GM21390 (cell line): ENCODE measurements at regions not wholly inside any gene's neighbourhood (a gene's known extent, or its start where the extent isn't known, plus 50 kb on each side); places are given as distances from the start of the nearest gene placed in this dataset.
"Not testable (repeated sequence)": the region's sequence is repeated elsewhere in the genome, so short reads cannot be mapped to it uniquely, and the experiment has no call there.

Source experiments
- ATAC-seq: cut with Tn5 transposase; IDR thresholded peaks from one replicate; pipeline ENCODE4 v1.9.1; 2021; ENCODE audit not compliant: unreplicated experiment

DNA sequence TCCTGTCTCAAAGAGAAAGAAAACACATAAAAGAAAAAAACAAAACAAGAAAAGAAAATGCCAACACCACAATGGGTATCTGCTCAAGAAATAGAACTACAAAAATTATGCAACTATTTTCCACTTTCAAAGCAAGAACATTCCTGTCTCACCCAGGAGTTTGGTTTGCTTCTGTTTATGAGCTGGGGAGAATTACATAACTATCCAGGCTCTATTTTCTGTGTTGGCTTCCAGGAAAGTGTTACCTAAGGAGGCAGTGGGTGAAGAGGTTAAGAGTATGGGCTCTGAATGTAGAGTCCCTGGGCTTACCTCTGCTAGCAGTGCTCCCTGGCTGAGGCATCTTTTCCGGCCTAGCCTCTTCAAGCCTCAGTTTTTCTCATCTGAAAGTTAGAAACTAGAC lies 426.7 kb downstream of the MIAT start:
- no peak for ATAC-seq

- ATAC-seq, result no peak
Measured at GRCh38 chr22:27086080-27087044, 429.0 kb downstream of the MIAT start.

DNA sequence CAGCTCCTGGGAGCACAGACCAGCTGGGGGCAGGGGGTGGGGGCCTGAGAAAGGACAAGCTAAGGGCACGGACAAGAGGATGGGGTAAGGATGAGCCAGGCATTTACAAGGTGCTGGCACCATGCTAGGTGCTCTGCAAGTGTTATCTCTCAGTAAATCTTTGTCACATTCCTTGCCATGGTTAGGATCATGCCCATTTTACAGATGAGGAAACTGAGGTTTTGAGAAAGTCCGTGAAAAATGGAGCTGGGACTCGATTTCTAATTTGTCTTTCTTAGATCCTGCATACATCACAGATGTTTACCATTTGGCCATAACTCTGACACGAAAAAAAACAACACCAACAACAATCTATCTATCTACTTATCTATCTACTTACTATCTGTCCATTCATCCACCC lies 429.7 kb downstream of the MIAT start:
- ATAC-seq, result no peak

DNA sequence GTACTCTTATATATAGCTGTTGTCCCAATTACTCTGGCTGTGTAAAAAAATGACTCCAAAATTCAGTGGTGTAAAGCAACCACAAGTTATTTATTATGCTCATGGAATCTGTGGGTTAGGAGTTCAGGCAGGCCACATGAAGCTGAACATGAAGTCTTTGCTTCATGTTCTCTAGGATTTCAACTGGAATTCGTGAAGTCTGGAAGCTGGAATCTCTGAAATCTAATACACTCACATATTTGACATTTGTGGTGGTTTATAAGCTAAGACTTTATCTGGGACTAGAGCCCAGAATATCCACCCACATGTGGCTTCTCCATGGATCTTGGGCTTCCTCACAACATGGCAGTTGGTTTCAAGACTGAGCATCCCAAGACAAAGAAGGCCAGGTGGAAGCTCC lies 430.6 kb downstream of the MIAT start:
- no peak for ATAC-seq

GRCh38 chr22:27089264-27089663 lies 431.9 kb downstream of the MIAT start:
- ATAC-seq, result no peak

- ATAC-seq, result no peak
Measured at GRCh38 chr22:27090611-27091011, 433.2 kb downstream of the MIAT start.

- ATAC-seq, result no peak
Measured at GRCh38 chr22:27093422-27093821, 436.0 kb downstream of the MIAT start.

DNA sequence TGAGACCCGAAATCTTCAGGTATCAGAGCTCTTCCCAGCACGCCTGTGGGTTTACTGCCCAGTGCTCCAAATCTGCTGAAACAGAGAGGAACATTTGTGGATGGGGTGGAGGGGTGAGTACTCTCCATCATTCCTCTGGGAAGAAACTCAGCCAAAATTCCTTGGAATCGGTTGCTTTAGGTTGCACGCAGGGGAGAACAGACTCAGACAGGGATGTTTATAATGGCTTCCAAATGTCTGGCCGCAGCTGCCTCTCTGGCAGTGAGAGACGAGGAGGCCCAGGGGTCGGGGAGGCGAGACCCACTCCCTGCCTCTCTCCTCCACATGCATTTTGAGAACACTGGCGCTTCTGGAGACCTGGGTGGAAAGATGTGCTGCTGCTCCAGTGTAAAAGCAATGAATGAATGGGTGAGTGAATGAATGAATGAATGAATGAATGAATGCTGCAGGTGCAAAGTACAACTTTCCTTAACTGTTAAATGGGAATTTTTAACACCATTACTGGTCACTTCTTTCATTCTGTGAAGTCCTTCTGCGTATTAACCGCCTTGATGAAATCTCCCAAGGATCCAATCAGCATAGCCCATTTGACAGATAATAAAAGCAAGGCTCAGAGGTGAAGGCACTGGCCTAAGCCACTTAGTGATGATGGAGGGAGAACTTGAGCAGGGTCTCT lies 437.4 kb downstream of the MIAT start:
- ATAC-seq, result no peak

GRCh38 chr22:27097506-27097905 lies 440.1 kb downstream of the MIAT start:
- ATAC-seq, result no peak

DNA sequence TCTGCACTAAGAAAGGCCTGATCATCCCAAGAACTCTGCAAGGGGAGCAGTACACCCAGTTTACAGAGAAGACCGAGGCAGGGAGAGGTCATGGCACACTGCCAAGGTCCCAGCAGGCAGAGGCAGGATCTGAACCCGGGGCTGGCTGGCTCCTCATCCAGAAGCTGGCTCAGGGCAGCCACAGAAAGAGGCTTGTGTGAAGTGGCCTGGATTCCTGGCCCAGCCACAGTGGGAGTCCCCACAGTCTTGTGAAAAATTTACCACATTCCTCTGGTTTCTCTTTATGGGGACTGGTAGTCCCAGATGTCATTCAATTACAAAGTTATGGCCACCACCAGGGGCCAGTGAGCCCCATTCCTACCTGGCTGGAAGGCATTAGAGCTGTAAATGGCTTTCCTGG lies 440.5 kb downstream of the MIAT start:
- no peak for ATAC-seq

DNA sequence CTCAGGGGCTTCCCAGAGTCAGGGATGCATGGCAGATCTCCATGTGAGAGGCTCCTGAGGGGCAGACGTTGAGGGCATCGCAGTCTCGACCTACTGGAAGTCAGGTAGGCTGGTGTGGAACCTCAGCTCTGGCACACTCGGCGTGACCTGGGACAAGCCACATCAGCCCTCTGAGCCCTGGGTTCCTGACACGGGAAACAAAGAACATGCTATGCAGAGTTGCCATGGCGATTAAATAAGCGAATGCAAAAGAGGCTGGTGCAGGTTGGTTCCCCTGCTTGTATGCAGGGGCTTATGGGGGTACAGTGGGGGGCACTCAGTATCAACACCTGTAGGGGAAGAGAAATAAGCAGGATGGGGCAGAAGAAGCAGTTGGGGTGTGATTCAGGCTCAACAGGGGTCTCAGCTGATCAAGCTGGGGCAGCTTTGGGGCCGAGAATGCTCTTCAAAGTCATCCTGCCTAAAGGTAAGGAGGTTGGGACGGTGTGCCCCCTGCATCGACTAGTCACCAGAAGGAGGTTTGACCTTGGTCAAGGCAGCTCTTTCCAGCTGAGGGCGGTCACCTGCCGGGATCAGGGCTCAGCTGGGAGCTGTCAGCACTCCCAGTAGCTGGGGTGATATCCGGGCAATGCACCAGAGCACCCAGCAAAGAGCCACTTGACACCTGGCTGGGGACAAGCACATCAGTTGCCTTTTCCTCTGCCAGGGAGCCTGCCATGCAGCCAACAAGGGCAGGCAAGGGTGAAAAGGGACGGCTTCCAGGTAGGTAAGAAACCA lies 442.7 kb downstream of the MIAT start:
- ATAC-seq, result no peak

GRCh38 chr22:27100789-27101188 lies 443.4 kb downstream of the MIAT start:
- ATAC-seq, result no peak

DNA sequence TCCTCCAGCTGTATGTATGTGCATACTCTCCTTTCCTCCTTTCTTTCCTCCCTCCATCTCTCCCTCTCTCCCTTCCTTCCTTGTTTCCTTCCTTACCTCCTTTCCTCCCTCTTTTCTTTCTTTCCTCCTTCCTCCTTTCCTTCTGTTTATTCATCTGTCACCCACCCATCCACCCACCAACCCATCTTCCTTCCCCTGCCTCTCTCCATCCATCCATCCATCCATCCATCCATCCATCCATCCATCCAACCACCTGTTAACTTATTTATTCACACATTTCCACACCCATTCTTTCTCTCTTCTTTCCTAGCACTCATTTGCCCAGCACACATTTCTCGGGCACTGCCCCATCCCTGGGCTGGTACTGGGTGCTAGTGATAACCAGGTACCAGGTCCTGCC lies 443.9 kb downstream of the MIAT start:
- no peak for ATAC-seq

DNA sequence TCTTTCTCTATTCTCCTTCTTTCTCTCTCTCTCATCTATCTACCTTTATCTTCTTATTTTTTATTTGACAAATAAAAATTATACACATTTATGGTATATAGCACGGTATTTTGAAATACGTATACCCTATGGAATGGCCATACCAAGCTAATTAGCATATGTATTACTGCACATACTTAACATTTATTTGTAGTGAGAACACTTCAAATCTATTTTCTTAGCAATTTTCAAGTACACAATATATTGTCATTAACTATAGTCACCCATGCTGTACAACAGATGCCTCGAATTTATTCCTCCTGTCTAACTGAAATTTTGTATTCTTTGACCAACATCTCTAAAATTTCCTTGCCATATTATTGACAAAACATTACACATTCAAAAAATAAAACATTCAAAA lies 447.1 kb downstream of the MIAT start:
- no peak for ATAC-seq

DNA sequence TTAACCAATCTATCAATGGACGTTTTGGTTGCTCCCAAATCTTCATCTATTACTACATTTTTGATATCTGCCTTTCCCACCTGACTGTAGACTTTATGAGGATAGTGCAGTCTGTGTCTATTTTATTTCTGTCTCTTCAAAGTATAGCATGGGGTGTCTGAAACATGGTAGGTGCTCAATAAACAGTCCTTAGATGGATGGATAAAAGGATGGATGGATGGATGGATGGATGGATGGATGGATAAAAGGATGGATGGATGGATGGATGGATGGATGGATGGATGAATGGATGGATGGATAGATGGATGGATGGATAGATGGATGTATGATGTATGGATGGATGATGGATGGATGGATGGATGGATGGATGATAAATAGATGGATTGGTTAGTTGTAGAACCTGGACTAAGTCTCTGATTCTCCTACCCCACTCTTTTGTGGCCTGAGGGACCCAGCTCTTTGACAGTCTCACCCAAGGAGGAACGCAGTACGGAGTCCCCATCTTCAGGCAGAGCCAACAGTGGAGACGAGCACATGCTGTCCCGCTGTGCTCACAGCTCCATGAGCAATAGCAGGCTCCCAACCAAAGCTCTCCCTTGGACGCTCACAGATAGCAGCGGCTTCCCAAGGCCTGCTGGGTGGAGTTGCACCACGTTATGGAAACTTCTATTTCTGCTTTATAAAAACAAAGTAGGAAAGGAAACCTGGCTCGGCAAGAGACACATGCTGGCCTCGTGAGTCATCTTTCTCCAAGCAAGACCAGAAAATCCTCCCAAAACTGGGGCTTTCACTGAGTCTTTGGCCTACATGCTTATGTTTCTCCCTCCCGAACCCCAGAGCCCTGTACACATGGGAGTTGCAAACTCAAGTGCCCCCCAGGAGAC lies 448.0 kb downstream of the MIAT start:
- ATAC-seq, result no peak

- no peak for ATAC-seq
Measured at GRCh38 chr22:27106985-27107384, 449.6 kb downstream of the MIAT start.

- no peak for ATAC-seq
Measured at GRCh38 chr22:27107386-27107785, 450.0 kb downstream of the MIAT start.

GRCh38 chr22:27107824-27108223 lies 450.4 kb downstream of the MIAT start:
- ATAC-seq, result no peak

GRCh38 chr22:27108425-27109114 lies 451.2 kb downstream of the MIAT start:
- ATAC-seq, result no peak

DNA sequence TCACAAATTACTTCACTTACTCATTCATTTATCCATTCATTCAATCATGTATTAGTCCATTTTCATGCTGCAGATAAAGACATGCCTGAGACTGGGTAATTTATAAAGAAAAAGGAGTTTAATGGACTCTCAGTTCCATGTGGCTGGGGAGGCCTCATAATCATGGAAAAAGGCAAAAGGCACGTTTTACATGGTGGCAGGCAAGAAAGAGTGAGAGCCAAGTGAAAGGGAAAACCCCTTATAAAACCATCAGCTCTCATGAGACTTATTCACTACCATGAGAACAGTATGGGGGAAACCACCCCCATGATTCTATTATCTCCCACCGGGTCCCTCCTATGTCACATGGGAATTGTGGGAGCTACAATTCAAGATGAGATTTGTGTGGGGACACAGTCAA lies 452.0 kb downstream of the MIAT start:
- not testable (repeated sequence) for ATAC-seq
